ENCODE measurements at regions not wholly inside any gene's neighbourhood (a gene's known extent, or its start where the extent isn't known, plus 50 kb on each side); places are given as distances from the start of the nearest gene placed in this dataset.
A peak's percentile ranks its signal among the peaks of the same experiment; 100 is the strongest.

GRCh38 chr3:196147116-196147515 is 64.1 kb downstream of the ZDHHC19 start:
- no peak for DNase-seq (ENCODE audit: low read depth)
- no peak for TF ChIP-seq CTCF (conservative IDR thresholded peaks at IDR 0.05; ENCODE audit: control insufficient read depth, insufficient read depth, low read depth, low read length)
- H3K4me3 ChIP-seq (ENCODE audit: control insufficient read depth, low read depth, low read length), result no peak overlapping the region

GRCh38 chr3:196145468-196146262 is 63.8 kb upstream of the TFRC start:
- TF ChIP-seq CTCF (conservative IDR thresholded peaks at IDR 0.05; ENCODE audit: control insufficient read depth, insufficient read depth, low read depth, low read length), result no peak
- no peak for DNase-seq (ENCODE audit: low read depth)
- no peak overlapping the region for H3K4me3 ChIP-seq (ENCODE audit: control insufficient read depth, low read depth, low read length)

- H3K4me3 ChIP-seq (ENCODE audit: control insufficient read depth, low read depth, low read length), result no peak overlapping the region
- DNase-seq (ENCODE audit: low read depth), result peak; percentile 77
- no peak for TF ChIP-seq CTCF (conservative IDR thresholded peaks at IDR 0.05; ENCODE audit: control insufficient read depth, insufficient read depth, low read depth, low read length)
These were observed 62.7 kb upstream of the TFRC start for GRCh38 chr3:196144383-196145105.

GRCh38 chr3:196143708-196144382 is 62.0 kb upstream of the TFRC start:
- TF ChIP-seq CTCF (conservative IDR thresholded peaks at IDR 0.05; ENCODE audit: control insufficient read depth, insufficient read depth, low read depth, low read length), result no peak
- no peak for DNase-seq (ENCODE audit: low read depth)
- H3K4me3 ChIP-seq (ENCODE audit: control insufficient read depth, low read depth, low read length), result no peak overlapping the region

GRCh38 chr3:196142202-196142956 is 60.5 kb upstream of the TFRC start:
- TF ChIP-seq CTCF (conservative IDR thresholded peaks at IDR 0.05; ENCODE audit: control insufficient read depth, insufficient read depth, low read depth, low read length), result no peak
- no peak overlapping the region for H3K4me3 ChIP-seq (ENCODE audit: control insufficient read depth, low read depth, low read length)
- DNase-seq (ENCODE audit: low read depth), result no peak

GRCh38 chr3:196141866-196142201 is 59.9 kb upstream of the TFRC start:
- no peak for TF ChIP-seq CTCF (conservative IDR thresholded peaks at IDR 0.05; ENCODE audit: control insufficient read depth, insufficient read depth, low read depth, low read length)
- DNase-seq (ENCODE audit: low read depth), result no peak

More at GRCh38 chr3:196141866-196142201, 59.9 kb upstream of the TFRC start:
- no peak overlapping the region for H3K4me3 ChIP-seq (ENCODE audit: control insufficient read depth, low read depth, low read length)

Measured in fibroblast of mammary gland (primary cell).